GM18858 (cell line): ENCODE measurements at regions not wholly inside any gene's neighbourhood (a gene's known extent, or its start where the extent isn't known, plus 50 kb on each side); places are given as distances from the start of the nearest gene placed in this dataset.
"Not testable (repeated sequence)": the region's sequence is repeated elsewhere in the genome, so short reads cannot be mapped to it uniquely, and the experiment has no call there.

ENCODE experiments used
- ATAC-seq: cut with Tn5 transposase; IDR thresholded peaks from one replicate; pipeline ENCODE4 v1.9.1; 2021; ENCODE audit not compliant: unreplicated experiment

GRCh38 chr13:24992946-24993345 is 103.0 kb upstream of the PABPC3 start:
- not testable (repeated sequence) for ATAC-seq

DNA sequence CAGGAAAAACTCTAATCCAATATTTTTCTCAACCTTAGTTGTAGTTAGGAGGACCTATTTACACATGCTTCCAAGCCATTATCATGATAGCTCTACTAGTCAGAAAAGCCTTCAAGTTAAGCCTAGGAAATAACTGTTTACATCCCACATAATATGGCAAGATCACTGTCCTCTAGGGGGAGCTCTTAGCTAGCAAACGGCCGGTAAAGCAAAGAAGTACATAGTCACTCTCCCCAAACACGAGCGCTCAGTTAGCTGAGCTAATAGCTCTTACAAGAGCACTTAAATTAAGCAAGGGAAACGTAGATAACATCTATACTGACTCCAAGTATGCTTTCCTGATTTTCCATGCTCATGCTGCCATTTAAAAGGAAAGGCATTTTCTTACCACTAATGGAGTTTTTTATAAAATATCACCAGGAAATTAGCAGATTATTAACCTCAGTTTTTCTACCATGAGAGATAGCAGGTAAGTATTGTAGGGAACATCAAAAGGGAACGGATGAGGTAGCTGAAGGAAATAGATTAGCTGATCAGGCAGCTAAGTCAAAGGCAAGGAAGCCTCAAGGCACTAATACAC is 100.6 kb upstream of the PABPC3 start:
- peak; percentile 47 for ATAC-seq

DNA sequence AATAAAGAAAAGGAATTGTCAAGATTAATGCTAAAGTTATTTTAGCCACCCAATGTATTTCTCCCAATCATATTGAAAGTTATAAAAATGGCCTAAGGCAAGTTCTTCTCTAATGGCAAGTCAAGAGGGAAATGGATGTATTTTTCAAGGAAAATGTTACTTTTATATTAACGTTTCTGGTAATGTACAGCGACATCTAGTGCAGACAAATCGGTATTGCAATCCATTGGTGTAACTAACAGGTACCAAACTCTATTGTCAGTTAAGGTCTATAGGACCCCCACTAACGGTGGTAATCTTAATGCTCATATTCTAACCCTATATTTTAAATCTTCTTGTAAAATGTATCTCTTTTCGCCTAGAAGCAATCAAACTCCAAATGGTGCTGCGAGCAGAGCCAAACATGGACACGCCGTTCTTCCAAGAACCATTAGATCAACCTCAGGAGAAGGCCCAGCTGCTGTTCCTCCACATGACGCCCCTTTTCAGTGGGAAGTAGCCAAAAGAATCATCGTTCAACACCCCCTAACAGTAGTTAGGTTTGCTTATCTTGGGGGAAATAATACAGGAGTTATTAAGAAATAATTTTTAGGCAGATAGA is 98.5 kb upstream of the PABPC3 start:
- ATAC-seq: no peak

- no peak for ATAC-seq
Measured at GRCh38 chr13:24998433-24998832, 97.5 kb upstream of the PABPC3 start.

- ATAC-seq: no peak
Measured at GRCh38 chr13:25001476-25002206, 94.3 kb upstream of the PABPC3 start.

DNA sequence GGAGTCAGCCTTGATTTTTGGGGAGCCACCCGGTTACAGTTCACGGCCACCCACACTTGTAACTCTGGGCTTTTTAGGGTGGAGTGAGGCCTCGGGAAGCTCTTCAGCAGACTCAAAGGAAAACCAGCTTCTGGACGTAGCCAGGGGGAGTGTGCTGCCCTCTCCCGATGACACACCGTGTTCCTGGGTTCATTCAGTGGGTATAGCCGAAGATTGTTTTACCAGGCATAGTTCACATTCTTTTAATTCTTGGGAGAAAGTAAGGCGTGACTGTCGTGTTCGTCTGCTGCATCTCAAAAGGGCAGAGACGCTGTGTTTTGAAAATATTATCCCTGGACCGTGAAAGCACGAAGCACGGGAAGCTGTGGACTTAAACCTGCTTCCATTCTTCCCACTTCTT is 93.6 kb upstream of the PABPC3 start:
- ATAC-seq: not testable (repeated sequence)

- not testable (repeated sequence) for ATAC-seq
Measured at GRCh38 chr13:25004489-25004888, 91.4 kb upstream of the PABPC3 start.

GRCh38 chr13:25005050-25005497 is 90.9 kb upstream of the PABPC3 start:
- peak; percentile 53 for ATAC-seq

DNA sequence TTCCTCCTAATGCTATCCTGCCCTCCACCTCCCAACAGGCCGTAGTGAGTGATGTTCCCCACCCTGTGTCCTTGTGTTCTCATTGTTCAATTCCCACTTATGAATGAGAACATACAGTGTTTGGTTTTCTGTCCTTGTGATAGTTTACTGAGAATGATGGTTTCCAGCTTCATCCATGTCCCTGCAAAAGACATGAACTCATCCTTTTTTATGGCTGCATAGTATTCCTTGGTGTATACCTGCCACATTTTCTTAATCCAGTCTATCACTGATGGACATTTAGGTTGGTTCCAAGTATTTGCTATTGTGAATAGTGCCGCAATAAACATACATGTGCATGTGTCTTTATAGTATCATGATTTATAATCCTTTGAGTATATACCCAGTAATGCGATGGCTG is 88.5 kb upstream of the PABPC3 start:
- not testable (repeated sequence) for ATAC-seq

DNA sequence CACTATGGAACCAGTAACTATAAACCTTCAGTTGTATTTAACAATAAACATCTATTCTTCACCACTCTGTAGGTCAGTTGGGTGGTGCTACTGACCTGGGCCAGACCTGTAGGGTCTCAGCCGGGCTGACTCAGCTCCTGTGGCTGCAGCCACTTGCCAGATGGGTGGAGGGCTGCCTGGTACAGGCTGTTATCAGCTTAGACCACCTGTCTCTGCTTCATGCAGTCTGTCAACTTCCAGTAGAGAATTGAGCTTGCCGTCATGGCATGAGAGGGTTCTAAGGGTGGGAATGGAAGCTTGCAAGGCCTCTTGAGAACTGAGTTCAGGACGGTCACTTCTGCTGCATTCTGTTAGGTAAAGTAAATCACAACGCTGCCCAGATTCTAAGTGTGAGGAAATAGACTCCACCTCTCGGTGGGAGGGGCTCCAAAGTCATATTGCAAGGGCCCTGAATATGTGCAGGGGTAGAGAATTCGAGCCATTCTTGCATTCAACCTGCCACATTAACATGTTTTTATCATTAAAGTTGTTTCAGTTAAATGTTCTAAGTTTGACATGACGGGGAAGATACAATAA is 81.5 kb upstream of the PABPC3 start:
- ATAC-seq: not testable (repeated sequence)

GRCh38 chr13:25017176-25017575 is 78.8 kb upstream of the PABPC3 start:
- not testable (repeated sequence) for ATAC-seq

DNA sequence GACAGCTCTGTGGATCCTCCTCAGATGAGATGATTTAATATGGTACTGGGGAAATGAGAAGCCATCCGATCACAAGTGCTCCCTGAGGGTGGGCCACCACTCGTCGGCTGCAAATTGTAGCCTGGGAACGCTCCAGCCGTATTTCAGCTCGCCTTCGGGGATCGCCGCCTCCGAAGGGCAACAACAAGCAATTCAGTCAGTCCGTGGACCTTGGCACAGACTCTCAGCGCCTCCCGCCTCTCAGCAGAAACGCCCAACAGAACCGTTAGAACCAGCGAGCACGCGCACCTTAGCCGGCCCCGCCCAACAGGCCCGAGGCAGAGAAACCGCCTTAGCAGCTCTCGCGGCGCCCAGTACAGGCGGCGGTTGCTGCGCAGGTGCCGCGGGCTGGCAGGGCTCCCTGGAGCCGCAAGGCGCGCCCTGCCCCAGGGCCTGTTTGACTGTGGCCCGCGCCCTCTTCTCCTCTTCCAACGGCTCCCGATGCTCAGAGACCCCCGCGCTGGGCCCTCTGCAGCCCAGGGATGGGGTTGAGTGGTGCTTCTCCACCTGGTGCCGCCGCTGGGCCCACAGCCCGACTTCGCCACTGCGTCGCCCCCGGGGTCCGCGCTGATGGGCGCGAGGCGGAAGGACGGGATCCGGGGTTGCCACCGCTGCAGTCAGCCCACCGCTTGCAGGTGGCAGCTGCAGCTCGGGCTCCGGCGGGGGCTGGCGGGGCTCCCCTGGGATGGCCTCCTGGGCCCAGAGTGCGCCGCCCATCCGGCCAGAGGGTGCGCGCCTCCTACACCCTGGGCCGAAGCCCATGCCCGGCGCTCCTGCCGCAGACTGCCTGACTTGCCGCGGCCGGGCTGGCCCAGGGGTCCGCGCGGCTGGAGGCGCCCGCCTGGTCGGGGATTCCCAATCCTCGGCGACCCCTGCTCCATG is 77.9 kb upstream of the PABPC3 start:
- ATAC-seq: not testable (repeated sequence)

DNA sequence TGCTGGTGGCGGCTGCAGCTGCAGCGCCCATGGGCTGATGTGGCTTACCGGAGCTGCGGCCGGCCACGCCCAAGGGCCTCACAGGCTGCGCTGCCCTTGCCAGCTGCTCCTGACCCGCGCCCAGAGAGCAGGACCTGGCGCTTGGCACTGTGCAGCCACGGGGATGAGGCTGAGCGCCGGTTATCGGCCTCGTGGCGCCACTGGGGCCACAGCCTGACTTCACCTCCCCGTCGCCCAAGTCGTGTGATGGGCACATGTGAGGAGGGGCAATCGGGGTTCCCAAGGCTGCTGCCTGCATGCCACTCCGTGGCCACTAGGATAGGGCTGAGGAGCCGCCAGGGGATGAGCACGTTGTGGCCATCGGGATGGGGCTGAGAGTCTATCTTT is 77.2 kb upstream of the PABPC3 start:
- ATAC-seq: no peak

DNA sequence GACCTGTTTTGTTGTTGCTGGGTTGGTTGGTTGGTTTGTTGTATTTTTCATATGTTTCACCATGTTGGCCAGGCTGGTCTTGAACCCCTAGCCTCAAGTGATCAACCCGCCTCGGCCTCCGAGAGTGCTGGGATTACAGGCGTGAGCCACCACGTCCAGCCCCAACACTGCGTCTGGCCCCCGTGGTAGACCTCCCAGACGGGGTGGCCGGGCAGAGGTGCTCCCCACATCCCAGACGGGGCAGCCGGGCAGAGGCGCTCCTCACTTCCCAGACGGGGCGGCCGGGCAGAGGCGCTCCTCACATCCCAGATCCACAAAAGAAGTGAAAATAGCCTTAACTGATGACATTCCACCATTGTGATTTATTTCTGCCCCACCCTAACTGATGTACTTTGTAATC is 76.2 kb upstream of the PABPC3 start:
- not testable (repeated sequence) for ATAC-seq

DNA sequence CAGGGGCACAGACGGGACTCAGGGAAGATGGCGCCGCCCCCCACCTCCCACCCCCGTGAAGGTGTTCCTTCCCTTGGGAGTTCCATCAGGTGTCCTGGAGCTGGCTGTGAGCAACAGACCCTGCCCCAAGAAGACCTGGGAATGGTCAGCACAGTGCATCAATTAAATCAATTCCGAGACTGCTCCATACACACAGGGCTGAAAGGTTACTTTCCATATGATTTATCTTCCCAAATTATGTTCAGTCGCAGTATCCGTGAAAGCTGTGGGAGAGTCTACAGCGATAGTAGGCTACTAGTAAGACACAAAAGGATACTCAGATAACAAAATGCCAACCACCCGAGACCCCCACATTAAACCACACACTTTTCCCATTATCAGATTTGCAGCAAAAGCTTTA is 71.8 kb upstream of the PABPC3 start:
- ATAC-seq: no peak

GRCh38 chr13:25032160-25032559 is 63.8 kb upstream of the PABPC3 start:
- no peak for ATAC-seq

GRCh38 chr13:25034173-25034572 is 61.8 kb upstream of the PABPC3 start:
- ATAC-seq: no peak

DNA sequence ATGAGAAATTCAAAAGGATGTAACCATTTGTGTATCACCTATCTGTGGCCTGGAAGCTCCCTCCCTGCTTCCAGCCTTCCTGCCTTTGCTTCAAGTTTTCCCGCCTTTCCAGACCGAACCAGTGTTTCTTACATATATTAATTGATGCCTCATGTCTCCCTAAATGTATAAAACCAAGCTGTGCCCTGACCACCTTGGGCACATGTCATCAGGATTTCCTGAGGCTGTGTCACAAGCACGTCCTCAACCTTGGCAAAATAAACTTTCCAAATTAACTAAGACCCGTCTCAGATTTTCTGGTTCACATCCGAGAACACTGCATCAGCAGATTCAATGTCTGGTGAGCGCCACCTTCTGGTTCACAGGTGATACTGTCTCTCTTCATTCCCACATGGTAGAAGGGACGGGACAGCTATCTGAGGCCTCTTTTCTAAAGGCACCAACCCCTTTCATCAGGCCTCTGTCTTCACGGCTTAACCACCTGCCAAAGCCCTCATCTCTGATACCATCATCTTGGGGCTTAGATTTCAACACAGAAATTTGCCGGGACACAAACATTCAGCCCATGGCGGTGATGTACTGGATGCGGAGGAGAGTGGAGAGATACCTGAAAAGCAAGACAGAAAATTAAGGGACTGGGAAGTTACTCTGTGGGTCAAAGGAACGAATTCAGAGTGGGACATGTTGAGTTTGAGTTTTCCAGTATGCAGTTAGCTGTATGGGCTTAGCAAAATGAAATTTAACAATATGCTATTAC is 58.7 kb upstream of the PABPC3 start:
- peak; percentile 72 for ATAC-seq

- ATAC-seq: no peak
Measured at GRCh38 chr13:25042151-25042865, 53.6 kb upstream of the PABPC3 start.

DNA sequence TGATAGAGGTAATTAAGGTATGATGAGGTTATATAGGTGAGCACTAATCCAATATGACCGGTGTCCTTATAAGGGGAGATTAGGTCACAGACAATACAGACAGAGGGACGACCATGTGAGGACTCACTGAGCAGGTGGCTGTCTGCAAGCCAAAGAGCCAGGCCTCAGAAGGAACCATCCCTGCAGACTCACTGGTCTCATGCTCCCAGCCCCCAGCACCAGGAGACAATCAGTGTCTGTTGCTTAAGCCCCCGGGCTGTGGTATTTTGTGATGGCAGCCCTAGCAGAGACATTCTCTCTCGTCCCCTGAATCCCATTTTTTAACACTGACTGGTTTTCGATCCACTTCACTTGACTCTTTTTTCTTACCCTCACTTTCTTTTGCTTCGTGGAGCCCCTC is 51.9 kb upstream of the PABPC3 start:
- ATAC-seq: no peak
